ENCODE measurements at regions not wholly inside any gene's neighbourhood (a gene's known extent, or its start where the extent isn't known, plus 50 kb on each side); places are given as distances from the start of the nearest gene placed in this dataset.
"Not testable (repeated sequence)": the region's sequence is repeated elsewhere in the genome, so short reads cannot be mapped to it uniquely, and the experiment has no call there.

GRCh38 chr1:113199760-113200455, 126.9 kb downstream of the LRIG2 start:
- DNase-seq (ENCODE audit: low read depth in 4 of 6, low spot score in 6 of 6) = peak in 2 of 6 donors; percentile 25 to 53
- Histone ChIP-seq H3K4me3 (ENCODE audit: low read depth, low read length) (no peak overlapping the region), H3K36me3 (ENCODE audit: control insufficient read depth, insufficient read depth, low read length) (no peaks in the 10 kb centered on the region), H3K4me1 (ENCODE audit: control insufficient read depth, insufficient read depth, low read length) (peaks cover 3% of the 10 kb centered on the region), H3K9me3 (ENCODE audit: control insufficient read depth, insufficient read depth, low read length) (peaks cover 1% of the 10 kb centered on the region), H3K27me3 (ENCODE audit: control insufficient read depth, insufficient read depth, low read length) (no peaks in the 10 kb centered on the region), H3K27ac (ENCODE audit: low read depth, low read length) (no peak overlapping the region)
- 41% methylated on average over 6 of the region's 8 CpGs for WGBS (ENCODE audit: insufficient coverage)

GRCh38 chr1:113201560-113201959, 128.6 kb downstream of the LRIG2 start:
- Histone ChIP-seq H3K27ac (ENCODE audit: low read depth, low read length) (no peak overlapping the region), H3K9me3 (ENCODE audit: control insufficient read depth, insufficient read depth, low read length) (peaks cover 1% of the 10 kb centered on the region), H3K36me3 (ENCODE audit: control insufficient read depth, insufficient read depth, low read length) (no peaks in the 10 kb centered on the region), H3K4me3 (ENCODE audit: low read depth, low read length) (no peak overlapping the region), H3K27me3 (ENCODE audit: control insufficient read depth, insufficient read depth, low read length) (no peaks in the 10 kb centered on the region), H3K4me1 (ENCODE audit: control insufficient read depth, insufficient read depth, low read length) (peaks cover 3% of the 10 kb centered on the region)
- DNase-seq (ENCODE audit: low read depth in 4 of 6, low spot score in 6 of 6) = no peak

- H3K27ac ChIP-seq (ENCODE audit: low read depth, low read length) = no peak overlapping the region
- H3K4me3 ChIP-seq (ENCODE audit: low read depth, low read length) = no peak overlapping the region
- peaks cover 1% of the 10 kb centered on the region for H3K9me3 ChIP-seq (ENCODE audit: control insufficient read depth, insufficient read depth, low read length)
- WGBS (ENCODE audit: insufficient coverage) = 67% methylated on average over 1 of the region's 4 CpGs
- no peaks in the 10 kb centered on the region for H3K4me1 ChIP-seq (ENCODE audit: control insufficient read depth, insufficient read depth, low read length)
- no peaks in the 10 kb centered on the region for H3K36me3 ChIP-seq (ENCODE audit: control insufficient read depth, insufficient read depth, low read length)
- DNase-seq (ENCODE audit: low read depth in 4 of 6, low spot score in 6 of 6) = no peak
- H3K27me3 ChIP-seq (ENCODE audit: control insufficient read depth, insufficient read depth, low read length) = no peaks in the 10 kb centered on the region
Measured at GRCh38 chr1:113205980-113206766, 133.2 kb downstream of the LRIG2 start.

GRCh38 chr1:113207019-113207418, 134.0 kb downstream of the LRIG2 start:
- Histone ChIP-seq H3K9me3 (ENCODE audit: control insufficient read depth, insufficient read depth, low read length) (peaks cover 1% of the 10 kb centered on the region), H3K27me3 (ENCODE audit: control insufficient read depth, insufficient read depth, low read length) (no peaks in the 10 kb centered on the region), H3K4me3 (ENCODE audit: low read depth, low read length) (no peak overlapping the region), H3K36me3 (ENCODE audit: control insufficient read depth, insufficient read depth, low read length) (no peaks in the 10 kb centered on the region), H3K27ac (ENCODE audit: low read depth, low read length) (no peak overlapping the region), H3K4me1 (ENCODE audit: control insufficient read depth, insufficient read depth, low read length) (no peaks in the 10 kb centered on the region)
- 44% methylated on average over 2 of the region's 2 CpGs for whole genome bisulfite sequencing (ENCODE audit: insufficient coverage)
- DNase-seq (ENCODE audit: low read depth in 4 of 6, low spot score in 6 of 6) = no peak

- no peaks in the 10 kb centered on the region for H3K4me1 ChIP-seq (ENCODE audit: control insufficient read depth, insufficient read depth, low read length)
- H3K27ac ChIP-seq (ENCODE audit: low read depth, low read length) = no peak overlapping the region
- no peaks in the 10 kb centered on the region for H3K36me3 ChIP-seq (ENCODE audit: control insufficient read depth, insufficient read depth, low read length)
- 60% methylated on average over 1 of the region's 1 CpG for WGBS (ENCODE audit: insufficient coverage)
- DNase-seq (ENCODE audit: low read depth in 4 of 6, low spot score in 6 of 6) = peak in 1 of 6 donors; percentile 14
- no peak overlapping the region for H3K4me3 ChIP-seq (ENCODE audit: low read depth, low read length)
- H3K9me3 ChIP-seq (ENCODE audit: control insufficient read depth, insufficient read depth, low read length) = peaks cover 1% of the 10 kb centered on the region
- H3K27me3 ChIP-seq (ENCODE audit: control insufficient read depth, insufficient read depth, low read length) = no peaks in the 10 kb centered on the region
Measured at GRCh38 chr1:113207457-113207856, 134.5 kb downstream of the LRIG2 start.

GRCh38 chr1:113208425-113208824, 135.4 kb downstream of the LRIG2 start:
- H3K27me3 ChIP-seq (ENCODE audit: control insufficient read depth, insufficient read depth, low read length); H3K9me3 ChIP-seq (ENCODE audit: control insufficient read depth, insufficient read depth, low read length); H3K36me3 ChIP-seq (ENCODE audit: control insufficient read depth, insufficient read depth, low read length); H3K27ac ChIP-seq (ENCODE audit: low read depth, low read length); H3K4me1 ChIP-seq (ENCODE audit: control insufficient read depth, insufficient read depth, low read length); H3K4me3 ChIP-seq (ENCODE audit: low read depth, low read length); DNase-seq (ENCODE audit: low read depth in 4 of 6, low spot score in 6 of 6): not testable (repeated sequence)
- WGBS (ENCODE audit: insufficient coverage) = 92% methylated on average over 8 of the region's 9 CpGs

GRCh38 chr1:113210248-113210647, 137.2 kb downstream of the LRIG2 start:
- Histone ChIP-seq H3K36me3 (ENCODE audit: control insufficient read depth, insufficient read depth, low read length) (no peaks in the 10 kb centered on the region), H3K9me3 (ENCODE audit: control insufficient read depth, insufficient read depth, low read length) (no peaks in the 10 kb centered on the region), H3K27me3 (ENCODE audit: control insufficient read depth, insufficient read depth, low read length) (no peaks in the 10 kb centered on the region), H3K4me1 (ENCODE audit: control insufficient read depth, insufficient read depth, low read length) (no peaks in the 10 kb centered on the region), H3K27ac (ENCODE audit: low read depth, low read length) (no peak overlapping the region), H3K4me3 (ENCODE audit: low read depth, low read length) (no peak overlapping the region)
- DNase-seq (ENCODE audit: low read depth in 4 of 6, low spot score in 6 of 6) = no peak
- WGBS (ENCODE audit: insufficient coverage) = 93% methylated on average over 4 of the region's 4 CpGs

- Histone ChIP-seq H3K4me3 (ENCODE audit: low read depth, low read length) (no peak overlapping the region), H3K27ac (ENCODE audit: low read depth, low read length) (no peak overlapping the region), H3K27me3 (ENCODE audit: control insufficient read depth, insufficient read depth, low read length) (no peaks in the 10 kb centered on the region), H3K9me3 (ENCODE audit: control insufficient read depth, insufficient read depth, low read length) (no peaks in the 10 kb centered on the region), H3K36me3 (ENCODE audit: control insufficient read depth, insufficient read depth, low read length) (no peaks in the 10 kb centered on the region), H3K4me1 (ENCODE audit: control insufficient read depth, insufficient read depth, low read length) (no peaks in the 10 kb centered on the region)
- WGBS (ENCODE audit: insufficient coverage) = 82% methylated on average over 5 of the region's 5 CpGs
- DNase-seq (ENCODE audit: low read depth in 4 of 6, low spot score in 6 of 6) = no peak
Measured at GRCh38 chr1:113211467-113211866, 138.5 kb downstream of the LRIG2 start.

- Histone ChIP-seq H3K4me3 (ENCODE audit: low read depth, low read length) (no peak overlapping the region), H3K27me3 (ENCODE audit: control insufficient read depth, insufficient read depth, low read length) (no peaks in the 10 kb centered on the region), H3K27ac (ENCODE audit: low read depth, low read length) (no peak overlapping the region), H3K9me3 (ENCODE audit: control insufficient read depth, insufficient read depth, low read length) (no peaks in the 10 kb centered on the region), H3K36me3 (ENCODE audit: control insufficient read depth, insufficient read depth, low read length) (no peaks in the 10 kb centered on the region), H3K4me1 (ENCODE audit: control insufficient read depth, insufficient read depth, low read length) (no peaks in the 10 kb centered on the region)
- WGBS (ENCODE audit: insufficient coverage) = 86% methylated on average over 3 of the region's 3 CpGs
- no peak for DNase-seq (ENCODE audit: low read depth in 4 of 6, low spot score in 6 of 6)
Measured at GRCh38 chr1:113215015-113215414, 142.0 kb downstream of the LRIG2 start.

GRCh38 chr1:113216664-113217063, 143.7 kb downstream of the LRIG2 start:
- no peaks in the 10 kb centered on the region for H3K27me3 ChIP-seq (ENCODE audit: control insufficient read depth, insufficient read depth, low read length)
- no peak overlapping the region for H3K4me3 ChIP-seq (ENCODE audit: low read depth, low read length)
- no peaks in the 10 kb centered on the region for H3K4me1 ChIP-seq (ENCODE audit: control insufficient read depth, insufficient read depth, low read length)
- DNase-seq (ENCODE audit: low read depth in 4 of 6, low spot score in 6 of 6) = no peak
- no peaks in the 10 kb centered on the region for H3K9me3 ChIP-seq (ENCODE audit: control insufficient read depth, insufficient read depth, low read length)
- no peaks in the 10 kb centered on the region for H3K36me3 ChIP-seq (ENCODE audit: control insufficient read depth, insufficient read depth, low read length)
- no peak overlapping the region for H3K27ac ChIP-seq (ENCODE audit: low read depth, low read length)
- WGBS (ENCODE audit: insufficient coverage) = 95% methylated on average over 3 of the region's 3 CpGs

Measured in spinal cord (tissue), 9 donors.